Calu3 (cell line): ENCODE measurements at regions not wholly inside any gene's neighbourhood (a gene's known extent, or its start where the extent isn't known, plus 50 kb on each side); places are given as distances from the start of the nearest gene placed in this dataset.
"Not testable (repeated sequence)": the region's sequence is repeated elsewhere in the genome, so short reads cannot be mapped to it uniquely, and the experiment has no call there.

ENCODE experiments used
- BruUV-seq: library from RNA; stranded (reverse); fragments of 400-500 nt; replicated peaks from 2 replicates; lab custom pipeline; 2021; lab: Mats Ljungman, UMichigan
- CTCF ChIA-PET: fragments of 300-600 bp; sonication (Branson Sonifier 250); formaldehyde crosslinking; loops from one replicate; lab custom pipeline; 2022; ENCODE audit warnings: antibody characterized with exemption; lab: Charles Lee
- DNase-seq: peaks from one replicate; pipeline ENCODE4 v3.0.0; 2022
- H3K27ac Mint-ChIP-seq: one replicate; pipeline ENCODE4 v1.8.0; 2022; ENCODE audit warnings: mixed read lengths; ENCODE audit not compliant: unreplicated experiment
- H3K27me3 Mint-ChIP-seq: one replicate; pipeline ENCODE4 v1.8.0; 2022; ENCODE audit warnings: mixed read lengths; ENCODE audit not compliant: unreplicated experiment
- H3K36me3 Mint-ChIP-seq: one replicate; pipeline ENCODE4 v1.8.0; 2022; ENCODE audit warnings: mild to moderate bottlenecking, moderate library complexity, mixed read lengths; ENCODE audit not compliant: insufficient read depth, unreplicated experiment
- H3K4me1 Mint-ChIP-seq: one replicate; pipeline ENCODE4 v1.8.0; 2022; ENCODE audit warnings: mild to moderate bottlenecking, low read depth, mixed read lengths; ENCODE audit not compliant: unreplicated experiment
- H3K4me3 Mint-ChIP-seq: one replicate; pipeline ENCODE4 v1.8.0; 2022; ENCODE audit warnings: mild to moderate bottlenecking, low read depth, moderate library complexity, mixed read lengths; ENCODE audit not compliant: unreplicated experiment
- H3K9me3 Mint-ChIP-seq: one replicate; pipeline ENCODE4 v1.8.0; 2022; ENCODE audit warnings: low read depth, mixed read lengths; ENCODE audit not compliant: unreplicated experiment
- intact Hi-C: fragments of 100-400 bp; cut with micrococcal nuclease; formaldehyde crosslinking; loops from one replicate; pipeline ENCODE4 v1.10.0; 2022; ENCODE audit not compliant: unreplicated experiment
- TF ChIP-seq, protein P1 (sequence below): fragments of 200-600 bp; IDR thresholded peaks from one replicate; pipeline ENCODE4 v1.8.0; 2022; ENCODE audit warnings: antibody characterized with exemption; ENCODE audit not compliant: unreplicated experiment

DNA sequence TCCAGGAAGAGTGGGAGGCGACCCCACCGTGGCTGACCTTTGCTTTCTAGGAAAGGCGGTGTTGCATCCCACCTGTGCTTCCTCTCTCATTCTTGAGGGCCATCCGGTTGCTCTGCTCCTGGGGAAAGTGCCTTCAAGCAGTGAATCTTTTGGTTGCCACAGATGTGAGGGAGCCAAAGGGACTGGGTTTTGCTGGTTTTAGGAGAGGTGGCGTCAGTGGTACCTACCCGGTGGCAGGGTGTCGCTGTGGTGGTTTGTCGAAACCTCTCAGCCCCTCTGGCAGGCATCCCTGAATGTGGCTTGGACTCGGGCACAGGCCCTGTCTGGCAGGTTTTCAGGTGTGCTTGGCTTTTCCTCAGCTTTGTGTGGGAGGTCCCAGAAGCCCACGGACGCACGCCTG, 611.5 kb downstream of the KCNJ18 start:
- no peaks in the 10 kb centered on the region for H3K27me3 Mint-ChIP-seq
- H3K9me3 Mint-ChIP-seq = peaks cover 21% of the 10 kb centered on the region
- TF ChIP-seq, protein P1, sequence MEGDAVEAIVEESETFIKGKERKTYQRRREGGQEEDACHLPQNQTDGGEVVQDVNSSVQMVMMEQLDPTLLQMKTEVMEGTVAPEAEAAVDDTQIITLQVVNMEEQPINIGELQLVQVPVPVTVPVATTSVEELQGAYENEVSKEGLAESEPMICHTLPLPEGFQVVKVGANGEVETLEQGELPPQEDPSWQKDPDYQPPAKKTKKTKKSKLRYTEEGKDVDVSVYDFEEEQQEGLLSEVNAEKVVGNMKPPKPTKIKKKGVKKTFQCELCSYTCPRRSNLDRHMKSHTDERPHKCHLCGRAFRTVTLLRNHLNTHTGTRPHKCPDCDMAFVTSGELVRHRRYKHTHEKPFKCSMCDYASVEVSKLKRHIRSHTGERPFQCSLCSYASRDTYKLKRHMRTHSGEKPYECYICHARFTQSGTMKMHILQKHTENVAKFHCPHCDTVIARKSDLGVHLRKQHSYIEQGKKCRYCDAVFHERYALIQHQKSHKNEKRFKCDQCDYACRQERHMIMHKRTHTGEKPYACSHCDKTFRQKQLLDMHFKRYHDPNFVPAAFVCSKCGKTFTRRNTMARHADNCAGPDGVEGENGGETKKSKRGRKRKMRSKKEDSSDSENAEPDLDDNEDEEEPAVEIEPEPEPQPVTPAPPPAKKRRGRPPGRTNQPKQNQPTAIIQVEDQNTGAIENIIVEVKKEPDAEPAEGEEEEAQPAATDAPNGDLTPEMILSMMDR = no peak
- no peaks in the 10 kb centered on the region for H3K4me1 Mint-ChIP-seq
- CTCF ChIA-PET = no interaction called here
- H3K36me3 Mint-ChIP-seq = no peaks in the 10 kb centered on the region
- H3K4me3 Mint-ChIP-seq = no peak overlapping the region
- H3K27ac Mint-ChIP-seq = no peak overlapping the region
- no TSS peak for BruUV-seq
- intact Hi-C loops = no loop called here
- no peak for DNase-seq

DNA sequence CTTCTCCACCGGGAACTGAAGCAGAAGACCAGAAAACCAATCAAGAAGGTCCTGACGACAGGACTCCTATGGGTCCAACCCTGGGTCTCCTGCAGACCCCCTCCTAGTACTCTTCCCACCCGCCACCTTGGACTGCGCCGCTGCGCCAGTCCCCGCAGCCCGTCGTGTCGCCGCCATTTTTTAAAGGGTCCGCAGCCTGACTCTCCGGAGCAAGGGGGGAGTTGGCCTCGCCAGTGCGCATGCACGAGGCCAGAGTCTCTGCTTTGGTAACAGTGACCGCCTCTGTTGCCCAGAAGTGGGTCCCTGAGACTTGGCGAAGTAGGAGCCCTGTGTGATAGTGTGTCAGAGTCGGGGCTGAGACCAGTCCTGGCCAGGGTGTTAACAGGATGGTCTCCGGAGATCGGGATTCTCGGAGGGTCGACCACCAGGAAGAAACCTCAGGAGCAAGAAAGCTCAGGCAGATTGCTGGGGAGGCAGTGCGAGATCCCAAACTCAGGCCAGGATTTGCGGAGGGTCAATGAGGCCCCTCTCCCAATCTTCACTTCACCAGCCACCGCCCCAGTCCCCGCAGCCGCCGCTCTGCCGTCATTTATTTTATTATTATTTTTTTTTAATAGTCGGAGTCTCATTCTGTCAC, 612.5 kb downstream of the KCNJ18 start:
- TF ChIP-seq, protein P1 = no peak
- H3K4me1 Mint-ChIP-seq = no peaks in the 10 kb centered on the region
- H3K27me3 Mint-ChIP-seq = no peaks in the 10 kb centered on the region
- BruUV-seq = no TSS peak
- intact Hi-C loops = no loop called here
- no peak overlapping the region for H3K4me3 Mint-ChIP-seq
- H3K27ac Mint-ChIP-seq = no peak overlapping the region
- CTCF ChIA-PET = no interaction called here
- peaks cover 17% of the 10 kb centered on the region for H3K9me3 Mint-ChIP-seq
- H3K36me3 Mint-ChIP-seq = no peaks in the 10 kb centered on the region
- no peak for DNase-seq

DNA sequence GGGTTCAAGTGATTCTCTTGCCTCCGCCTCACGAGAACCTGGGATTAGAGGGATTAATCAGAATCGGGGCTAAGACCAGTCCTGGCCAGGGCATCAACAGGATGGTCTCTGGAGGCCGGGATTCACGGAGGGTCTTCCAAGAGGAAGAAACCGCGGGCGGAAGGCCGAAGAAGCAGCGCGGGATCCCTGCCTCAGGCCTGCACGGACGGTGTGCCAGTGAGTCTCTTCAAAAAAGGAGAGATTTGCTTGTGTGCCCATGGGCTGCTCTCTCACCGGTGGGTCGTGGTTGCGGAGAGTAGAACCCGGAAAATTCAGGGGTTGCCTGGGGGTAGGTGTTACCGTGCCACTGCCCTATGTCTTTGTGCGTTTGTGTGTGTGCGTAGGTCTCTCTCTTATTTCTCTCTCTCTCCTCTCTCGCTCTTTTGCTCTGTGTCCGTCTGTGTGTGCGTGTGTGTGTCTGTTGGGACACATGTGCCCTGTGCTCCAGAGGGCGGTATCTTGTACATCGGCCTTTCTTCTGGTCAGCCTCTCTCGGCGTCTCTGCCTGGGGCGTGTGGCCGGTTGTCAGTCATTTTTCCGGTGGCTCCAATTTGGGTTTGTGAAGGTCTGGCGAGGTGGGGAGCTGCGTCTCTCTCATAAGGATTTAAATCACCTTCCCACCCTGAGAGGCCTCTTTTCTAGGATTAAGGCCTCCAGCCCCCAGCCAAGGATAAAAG, 613.2 kb downstream of the KCNJ18 start:
- Mint-ChIP-seq H3K4me1 (no peaks in the 10 kb centered on the region), H3K9me3 (peaks cover 20% of the 10 kb centered on the region), H3K4me3 (no peak overlapping the region), H3K27me3 (no peaks in the 10 kb centered on the region), H3K27ac (no peak overlapping the region), H3K36me3 (peaks cover 5% of the 10 kb centered on the region)
- intact Hi-C loops = no loop called here
- CTCF ChIA-PET = no interaction called here
- BruUV-seq = no TSS peak
- DNase-seq = no peak
- TF ChIP-seq, protein P1 = no peak

DNA sequence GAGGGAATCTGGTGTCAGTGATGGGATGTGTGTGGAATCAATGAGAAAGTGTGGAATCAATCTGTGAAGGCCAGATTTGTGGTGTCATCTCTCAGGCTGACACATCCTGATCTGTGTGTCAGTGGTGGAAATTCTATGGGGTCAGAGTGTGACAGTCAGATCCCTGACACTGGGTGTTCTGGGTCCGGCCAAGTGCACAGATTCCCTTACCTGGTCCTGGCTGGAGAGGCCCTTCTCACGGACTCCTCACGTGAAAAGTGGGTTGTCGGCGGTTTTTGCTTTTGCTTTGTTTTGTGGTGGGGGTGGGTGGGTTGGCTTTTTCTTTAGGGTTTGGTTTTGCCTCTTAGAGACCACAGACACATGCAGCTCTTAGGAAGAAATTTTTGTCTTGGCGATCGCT, 618.0 kb downstream of the KCNJ18 start:
- H3K36me3 Mint-ChIP-seq, intact Hi-C loops, CTCF ChIA-PET, H3K27me3 Mint-ChIP-seq, H3K27ac Mint-ChIP-seq, DNase-seq, BruUV-seq, H3K4me3 Mint-ChIP-seq, H3K4me1 Mint-ChIP-seq: not testable (repeated sequence)
- peaks cover 12% of the 10 kb centered on the region for H3K9me3 Mint-ChIP-seq
